ENCODE measurements at regions not wholly inside any gene's neighbourhood (a gene's known extent, or its start where the extent isn't known, plus 50 kb on each side); places are given as distances from the start of the nearest gene placed in this dataset.

DNA sequence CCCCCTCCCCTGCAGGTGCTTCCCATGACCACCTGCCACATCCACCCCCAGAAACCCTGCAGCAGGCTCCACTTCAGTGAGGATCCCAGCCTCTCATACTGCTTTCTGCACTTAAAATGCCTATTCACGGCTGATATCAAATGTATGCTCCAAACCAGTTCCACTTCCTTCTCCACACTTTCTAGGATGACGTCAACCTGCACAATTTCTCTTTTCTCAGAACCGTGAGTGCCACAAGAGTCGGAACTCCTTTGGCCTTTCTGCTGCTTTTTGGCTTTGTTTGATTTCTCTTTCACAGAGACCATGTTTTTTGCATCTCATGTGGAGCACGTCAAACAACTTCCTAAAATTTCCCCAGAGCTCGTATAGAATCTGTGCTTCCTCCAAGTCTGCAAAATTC, 378.8 kb upstream of the TNRC6C start:
- Histone ChIP-seq H3K4me3 (no peak overlapping the region), H3K9me3 (peaks cover 0 to 10% of the 10 kb centered on the region in 2 donors), H3K36me3 (no peaks in the 10 kb centered on the region), H3K27me3 (no peaks in the 10 kb centered on the region), H3K27ac (no peak overlapping the region), H3K4me1 (ENCODE audit: insufficient read depth) (no peaks in the 10 kb centered on the region)
- 68 to 72% (median 70%) methylated on average over 6 of the region's 6 CpGs for WGBS, 3 donors
- TF ChIP-seq POLR2A (IDR thresholded peaks at IDR 0.05) (no peak), EP300 (IDR thresholded peaks at IDR 0.05) (no peak)
- TF ChIP-seq, protein P1, sequence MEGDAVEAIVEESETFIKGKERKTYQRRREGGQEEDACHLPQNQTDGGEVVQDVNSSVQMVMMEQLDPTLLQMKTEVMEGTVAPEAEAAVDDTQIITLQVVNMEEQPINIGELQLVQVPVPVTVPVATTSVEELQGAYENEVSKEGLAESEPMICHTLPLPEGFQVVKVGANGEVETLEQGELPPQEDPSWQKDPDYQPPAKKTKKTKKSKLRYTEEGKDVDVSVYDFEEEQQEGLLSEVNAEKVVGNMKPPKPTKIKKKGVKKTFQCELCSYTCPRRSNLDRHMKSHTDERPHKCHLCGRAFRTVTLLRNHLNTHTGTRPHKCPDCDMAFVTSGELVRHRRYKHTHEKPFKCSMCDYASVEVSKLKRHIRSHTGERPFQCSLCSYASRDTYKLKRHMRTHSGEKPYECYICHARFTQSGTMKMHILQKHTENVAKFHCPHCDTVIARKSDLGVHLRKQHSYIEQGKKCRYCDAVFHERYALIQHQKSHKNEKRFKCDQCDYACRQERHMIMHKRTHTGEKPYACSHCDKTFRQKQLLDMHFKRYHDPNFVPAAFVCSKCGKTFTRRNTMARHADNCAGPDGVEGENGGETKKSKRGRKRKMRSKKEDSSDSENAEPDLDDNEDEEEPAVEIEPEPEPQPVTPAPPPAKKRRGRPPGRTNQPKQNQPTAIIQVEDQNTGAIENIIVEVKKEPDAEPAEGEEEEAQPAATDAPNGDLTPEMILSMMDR (IDR thresholded peaks at IDR 0.05): no peak
- no peak for DNase-seq
- intact Hi-C loops (cut with DNase I): no loop called here

DNA sequence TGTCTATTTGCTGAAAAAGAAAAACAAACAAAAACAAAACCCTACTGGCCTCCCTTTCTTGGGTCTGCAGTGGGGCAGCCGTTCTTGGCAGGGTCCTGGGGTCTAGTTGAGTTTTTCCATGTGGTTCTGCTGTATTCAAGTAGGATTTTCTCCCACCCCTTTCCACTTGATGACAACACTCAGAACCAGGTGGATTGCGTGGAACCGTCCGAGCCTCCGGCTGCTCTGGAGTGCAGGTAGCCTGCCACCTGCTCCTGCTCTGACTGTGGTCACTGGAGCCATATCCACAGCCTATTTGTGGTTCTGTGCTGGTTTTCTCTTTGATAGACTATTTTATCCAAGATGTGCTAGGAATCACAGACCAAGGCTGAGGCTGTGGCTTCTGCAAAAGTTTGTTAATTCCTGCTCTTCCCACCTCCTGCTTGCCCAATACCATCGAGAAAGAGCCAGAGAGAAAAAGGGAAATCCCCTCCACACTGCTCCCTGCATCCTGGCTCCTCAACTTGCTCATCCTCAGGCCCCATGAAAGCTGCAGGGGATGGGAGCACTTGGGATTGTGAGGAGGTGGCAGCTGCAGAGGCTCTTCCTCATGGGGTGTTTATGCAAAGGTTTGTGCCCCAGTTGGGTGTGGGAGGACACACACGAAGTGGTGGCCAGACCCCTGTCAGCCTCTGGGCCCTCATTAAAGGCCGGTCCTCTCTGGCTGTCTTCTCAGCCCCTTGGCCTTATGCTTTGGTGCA, 377.8 kb upstream of the TNRC6C start:
- intact Hi-C loops (cut with DNase I): no loop called here
- peaks cover 0 to 10% of the 10 kb centered on the region in 2 donors for H3K9me3 ChIP-seq
- no peak overlapping the region for H3K27ac ChIP-seq
- TF ChIP-seq, protein P1 (IDR thresholded peaks at IDR 0.05): no peak
- no peak for TF ChIP-seq POLR2A (IDR thresholded peaks at IDR 0.05)
- TF ChIP-seq EP300 (IDR thresholded peaks at IDR 0.05): no peak
- no peaks in the 10 kb centered on the region for H3K27me3 ChIP-seq
- DNase-seq: no peak
- no peaks in the 10 kb centered on the region for H3K4me1 ChIP-seq (ENCODE audit: insufficient read depth)
- WGBS, 3 donors: 70 to 72% (median 71%) methylated on average over 8 of the region's 8 CpGs
- H3K4me3 ChIP-seq: no peak overlapping the region
- H3K36me3 ChIP-seq: no peaks in the 10 kb centered on the region

DNA sequence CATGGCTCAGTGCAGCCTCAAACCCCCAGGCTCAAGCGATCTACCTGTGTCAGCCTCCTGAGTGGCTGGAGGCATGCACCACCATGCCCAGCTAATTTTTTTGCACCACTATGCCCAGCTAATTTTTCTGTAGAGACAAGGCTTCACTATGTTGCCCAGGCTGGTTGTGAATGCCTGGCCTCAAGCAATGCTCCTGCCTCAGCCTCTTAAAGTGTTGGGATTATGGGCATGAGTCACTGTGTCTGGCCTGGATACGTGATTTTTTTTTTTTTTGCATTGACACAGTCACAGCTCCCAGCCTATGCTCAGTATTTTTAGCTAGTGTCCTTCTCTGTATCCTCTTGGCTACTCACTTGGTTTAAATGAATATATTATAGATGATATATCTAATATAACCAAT, 377.0 kb upstream of the TNRC6C start:
- Histone ChIP-seq H3K27ac (no peak overlapping the region), H3K4me1 (ENCODE audit: insufficient read depth) (no peaks in the 10 kb centered on the region), H3K4me3 (no peak overlapping the region), H3K9me3 (peaks cover 0 to 10% of the 10 kb centered on the region in 2 donors), H3K36me3 (no peaks in the 10 kb centered on the region), H3K27me3 (no peaks in the 10 kb centered on the region)
- intact Hi-C loops (cut with DNase I): no loop called here
- no peak for DNase-seq
- TF ChIP-seq, protein P1 (IDR thresholded peaks at IDR 0.05): no peak
- TF ChIP-seq POLR2A (IDR thresholded peaks at IDR 0.05): no peak
- TF ChIP-seq EP300 (IDR thresholded peaks at IDR 0.05): no peak
- WGBS, 3 donors: 73 to 87% (median 80%) methylated on average over 2 of the region's 2 CpGs

DNA sequence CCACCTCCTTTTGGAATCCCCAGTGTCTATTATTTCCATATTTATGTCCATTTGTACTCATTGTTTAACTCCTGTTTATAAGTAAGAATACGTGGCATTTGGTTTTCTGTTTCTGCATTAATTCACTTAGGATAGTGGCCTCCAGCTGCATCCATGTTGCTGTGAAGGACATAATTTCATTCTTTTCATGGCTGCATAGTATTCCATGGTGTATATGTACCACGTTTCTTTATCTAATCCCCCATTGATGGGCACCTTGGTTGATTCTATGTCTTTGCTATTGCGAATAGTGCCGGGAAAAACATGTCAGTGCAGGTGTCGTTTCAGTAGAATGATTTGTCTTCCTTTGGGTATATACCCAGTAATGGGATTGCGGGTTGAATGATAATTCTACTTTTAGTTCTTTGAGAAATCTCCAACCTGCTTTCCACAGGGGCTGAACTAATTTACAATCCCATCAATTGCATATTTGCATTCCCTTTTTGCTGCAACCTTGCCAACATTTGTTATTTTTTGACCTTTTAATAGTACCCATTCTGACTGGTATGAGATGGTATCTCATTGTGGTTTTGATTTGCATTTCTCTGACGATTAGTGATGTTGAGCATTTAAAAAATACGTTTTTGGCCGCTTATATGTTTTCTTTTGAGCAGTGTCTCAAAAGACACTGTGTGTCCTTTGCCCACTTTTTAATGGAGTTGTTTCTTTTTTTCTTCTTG, 373.2 kb upstream of the TNRC6C start:
- 74 to 83% (median 79%) methylated on average over 9 of the region's 9 CpGs for WGBS, 3 donors
- TF ChIP-seq POLR2A (IDR thresholded peaks at IDR 0.05) (no peak), EP300 (IDR thresholded peaks at IDR 0.05) (no peak)
- TF ChIP-seq, protein P1 (IDR thresholded peaks at IDR 0.05): no peak
- no peak overlapping the region for H3K4me3 ChIP-seq
- H3K36me3 ChIP-seq: no peaks in the 10 kb centered on the region
- DNase-seq: no peak
- H3K4me1 ChIP-seq (ENCODE audit: insufficient read depth): no peaks in the 10 kb centered on the region
- H3K9me3 ChIP-seq: peaks cover 0 to 10% of the 10 kb centered on the region in 2 donors
- intact Hi-C loops (cut with DNase I): no loop called here
- H3K27ac ChIP-seq: no peak overlapping the region
- H3K27me3 ChIP-seq: no peaks in the 10 kb centered on the region
